Gastrocnemius medialis (tissue), 4 donors: ENCODE measurements at regions not wholly inside any gene's neighbourhood (a gene's known extent, or its start where the extent isn't known, plus 50 kb on each side); places are given as distances from the start of the nearest gene placed in this dataset.

Experiments used
- CTCF ChIP-seq, 5 experiments: fragments of 450-650 bp in 3 of 5; fragments of 200-600 bp in 2 of 5; sonication (generic) in 2 of 5; IDR thresholded peaks in 4 of 5; conservative IDR thresholded peaks in 1 of 5; 1 replicate in 4 of 5; 2 replicates in 1 of 5; pipeline ENCODE4 v1.5.1; 2016 to 2019; ENCODE audit warnings: antibody characterized with exemption in 5 of 5, mild to moderate bottlenecking in 3 of 5, moderate library complexity in 3 of 5
- POLR2A ChIP-seq, 2 donors: fragments of 450-650 bp; IDR thresholded peaks; one replicate each; pipeline ENCODE4 v1.6.1; 2017; ENCODE audit warnings: antibody characterized with exemption in 2 of 2, mild to moderate bottlenecking in 2 of 2, moderate library complexity in 2 of 2

- TF ChIP-seq CTCF (IDR thresholded peaks at IDR 0.05 in 4 of 5, conservative IDR thresholded peaks at IDR 0.05 in 1 of 5) (no peak), POLR2A (IDR thresholded peaks at IDR 0.05) (no peak)
Measured at GRCh38 chr7:95646350-95646749, 50.0 kb upstream of the PDK4 start.
